ENCODE measurements at regions not wholly inside any gene's neighbourhood (a gene's known extent, or its start where the extent isn't known, plus 50 kb on each side); places are given as distances from the start of the nearest gene placed in this dataset.

DNA sequence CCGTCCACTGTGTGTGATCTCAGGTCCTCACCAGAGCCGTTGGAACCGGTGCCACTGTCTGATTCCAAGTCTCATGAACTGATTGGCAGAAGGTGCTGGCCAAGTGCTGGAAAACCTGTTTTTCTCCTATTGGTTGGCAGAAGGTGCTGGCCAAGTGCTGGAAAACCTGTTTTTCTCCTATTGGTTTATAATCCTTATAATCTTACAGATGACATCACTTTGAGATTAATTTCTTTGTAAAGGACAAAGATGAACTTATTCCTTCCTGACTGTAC is 1106.3 kb downstream of the BRD1 start:
- TF ChIP-seq, protein P1, sequence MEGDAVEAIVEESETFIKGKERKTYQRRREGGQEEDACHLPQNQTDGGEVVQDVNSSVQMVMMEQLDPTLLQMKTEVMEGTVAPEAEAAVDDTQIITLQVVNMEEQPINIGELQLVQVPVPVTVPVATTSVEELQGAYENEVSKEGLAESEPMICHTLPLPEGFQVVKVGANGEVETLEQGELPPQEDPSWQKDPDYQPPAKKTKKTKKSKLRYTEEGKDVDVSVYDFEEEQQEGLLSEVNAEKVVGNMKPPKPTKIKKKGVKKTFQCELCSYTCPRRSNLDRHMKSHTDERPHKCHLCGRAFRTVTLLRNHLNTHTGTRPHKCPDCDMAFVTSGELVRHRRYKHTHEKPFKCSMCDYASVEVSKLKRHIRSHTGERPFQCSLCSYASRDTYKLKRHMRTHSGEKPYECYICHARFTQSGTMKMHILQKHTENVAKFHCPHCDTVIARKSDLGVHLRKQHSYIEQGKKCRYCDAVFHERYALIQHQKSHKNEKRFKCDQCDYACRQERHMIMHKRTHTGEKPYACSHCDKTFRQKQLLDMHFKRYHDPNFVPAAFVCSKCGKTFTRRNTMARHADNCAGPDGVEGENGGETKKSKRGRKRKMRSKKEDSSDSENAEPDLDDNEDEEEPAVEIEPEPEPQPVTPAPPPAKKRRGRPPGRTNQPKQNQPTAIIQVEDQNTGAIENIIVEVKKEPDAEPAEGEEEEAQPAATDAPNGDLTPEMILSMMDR (IDR thresholded peaks at IDR 0.05), result no peak
- TF ChIP-seq POLR2A (IDR thresholded peaks at IDR 0.05), result no peak

All from esophagus squamous epithelium (tissue), 4 donors.